Transverse colon (tissue), 4 donors: ENCODE measurements at regions not wholly inside any gene's neighbourhood (a gene's known extent, or its start where the extent isn't known, plus 50 kb on each side); places are given as distances from the start of the nearest gene placed in this dataset.

Experiments used
- DNase-seq: peaks from one replicate; pipeline ENCODE4 v3.0.0-alpha.2; 2019
- H3K27ac ChIP-seq, 4 donors: fragments of 200-600 bp; sonication (generic); 2 replicates each; pipeline ENCODE4 v1.5.1; 2016 to 2018; ENCODE audit warnings: inconsistent platforms in 4 of 4
- H3K27me3 ChIP-seq: fragments of 200-600 bp; sonication (generic); 2 replicates; pipeline ENCODE4 v1.5.1; 2017; ENCODE audit warnings: inconsistent platforms
- H3K36me3 ChIP-seq, 4 donors: fragments of 200-600 bp; sonication (generic); 2 replicates each; pipeline ENCODE4 v1.5.1; 2017 to 2019; ENCODE audit warnings: inconsistent platforms in 4 of 4
- H3K4me1 ChIP-seq, 4 donors: fragments of 200-600 bp; sonication (generic); 2 replicates each; pipeline ENCODE4 v1.5.1; 2017 to 2020; ENCODE audit warnings: inconsistent platforms in 4 of 4
- H3K4me3 ChIP-seq, 4 donors: fragments of 200-600 bp; sonication (generic); 1 replicate in 1 of 4; 2 replicates in 3 of 4; pipeline versions ENCODE4 v1.5.1 to v1.6.1; 2017 to 2019; ENCODE audit warnings: inconsistent platforms in 4 of 4
- H3K9me3 ChIP-seq, 2 donors: fragments of 200-600 bp; sonication (generic); 2 replicates each; pipeline ENCODE4 v1.5.1; 2017 to 2019; ENCODE audit warnings: inconsistent platforms in 2 of 2
- EP300 ChIP-seq: sonication (generic); formaldehyde crosslinking; IDR thresholded peaks from one replicate; pipeline ENCODE4 v1.6.1; 2017; ENCODE audit warnings: antibody characterized with exemption, low read depth
- POLR2A ChIP-seq: fragments of 450-650 bp; IDR thresholded peaks from one replicate; pipeline ENCODE4 v1.6.1; 2016; ENCODE audit warnings: antibody characterized with exemption, mild to moderate bottlenecking, moderate library complexity
- POLR2AphosphoS5 ChIP-seq, 3 donors: sonication (generic); formaldehyde crosslinking; IDR thresholded peaks; one replicate each; pipeline ENCODE4 v1.6.1; 2016; ENCODE audit warnings: antibody characterized with exemption in 3 of 3
- WGBS, 2 donors: methylation state at CpG; one replicate each; pipeline ENCODE4 v1.1.5; 2018; ENCODE audit warnings: low coverage in 1 of 2; 5-methylcytosine and 5-hydroxymethylcytosine counted together
- in situ Hi-C, 4 donors: fragments of 200-750 bp; cut with MboI; loops; one replicate each; pipeline versions ENCODE4 v1.15.0 to v1.15.1; 2017; ENCODE audit warnings: low sequenced_read_pairs in 3 of 4, low pct_ligation_motif_present in 1 of 4, low pct_unique_long_range_greater_than_20kb in 1 of 4
- intact Hi-C: fragments of 100-400 bp; cut with DNase I; formaldehyde crosslinking; loops from one replicate; pipeline ENCODE4 v1.15.1; 2023; ENCODE audit warnings: low total_unique reads
- TF ChIP-seq, protein P1 (sequence below), 5 experiments: fragments of 200-600 bp in 3 of 5; fragments of 450-650 bp in 2 of 5; sonication (generic) in 3 of 5; IDR thresholded peaks; 1 replicate in 2 of 5; 2 replicates in 3 of 5; pipeline ENCODE4 v1.5.1; 2016 to 2017; ENCODE audit warnings: antibody characterized with exemption in 5 of 5, inconsistent platforms in 3 of 5, mild to moderate bottlenecking in 2 of 5, moderate library complexity in 1 of 5

- TF ChIP-seq POLR2AphosphoS5 (IDR thresholded peaks at IDR 0.05), result no peak
- no peak for TF ChIP-seq POLR2A
- TF ChIP-seq, protein P1, sequence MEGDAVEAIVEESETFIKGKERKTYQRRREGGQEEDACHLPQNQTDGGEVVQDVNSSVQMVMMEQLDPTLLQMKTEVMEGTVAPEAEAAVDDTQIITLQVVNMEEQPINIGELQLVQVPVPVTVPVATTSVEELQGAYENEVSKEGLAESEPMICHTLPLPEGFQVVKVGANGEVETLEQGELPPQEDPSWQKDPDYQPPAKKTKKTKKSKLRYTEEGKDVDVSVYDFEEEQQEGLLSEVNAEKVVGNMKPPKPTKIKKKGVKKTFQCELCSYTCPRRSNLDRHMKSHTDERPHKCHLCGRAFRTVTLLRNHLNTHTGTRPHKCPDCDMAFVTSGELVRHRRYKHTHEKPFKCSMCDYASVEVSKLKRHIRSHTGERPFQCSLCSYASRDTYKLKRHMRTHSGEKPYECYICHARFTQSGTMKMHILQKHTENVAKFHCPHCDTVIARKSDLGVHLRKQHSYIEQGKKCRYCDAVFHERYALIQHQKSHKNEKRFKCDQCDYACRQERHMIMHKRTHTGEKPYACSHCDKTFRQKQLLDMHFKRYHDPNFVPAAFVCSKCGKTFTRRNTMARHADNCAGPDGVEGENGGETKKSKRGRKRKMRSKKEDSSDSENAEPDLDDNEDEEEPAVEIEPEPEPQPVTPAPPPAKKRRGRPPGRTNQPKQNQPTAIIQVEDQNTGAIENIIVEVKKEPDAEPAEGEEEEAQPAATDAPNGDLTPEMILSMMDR (IDR thresholded peaks at IDR 0.05), result no peak
- TF ChIP-seq EP300, result no peak
- H3K27me3 ChIP-seq, result no peaks in the 10 kb centered on the region
- no peaks in the 10 kb centered on the region for H3K36me3 ChIP-seq
- H3K4me3 ChIP-seq, result no peak overlapping the region
- 80 to 84% methylated on average over 1 to 2 of the region's 2 CpGs for WGBS, 2 donors
- in situ Hi-C loops (no loop called here), intact Hi-C loops (loop anchor here (10.0 kb wide), 1 partner anchor 202 kb away; no protein-coding TSS in a partner anchor)
- no peaks in the 10 kb centered on the region for H3K9me3 ChIP-seq
- no peak for DNase-seq
- no peaks in the 10 kb centered on the region for H3K4me1 ChIP-seq
- H3K27ac ChIP-seq, result no peak overlapping the region
Observed at GRCh38 chr20:57856658-57857057, 146.8 kb upstream of the PMEPA1 start.

- Histone ChIP-seq H3K4me1 (no peaks in the 10 kb centered on the region), H3K9me3 (no peaks in the 10 kb centered on the region), H3K27me3 (no peaks in the 10 kb centered on the region), H3K27ac (no peak overlapping the region), H3K4me3 (no peak overlapping the region), H3K36me3 (no peaks in the 10 kb centered on the region)
- intact Hi-C loops, result loop anchor here (10.0 kb wide), 1 partner anchor 197 kb away; no protein-coding TSS in a partner anchor
- DNase-seq, result no peak
- no peak for TF ChIP-seq EP300
- TF ChIP-seq POLR2A, result no peak
- TF ChIP-seq POLR2AphosphoS5 (IDR thresholded peaks at IDR 0.05), result no peak
- TF ChIP-seq, protein P1 (IDR thresholded peaks at IDR 0.05), result no peak
- WGBS, 2 donors, result 83 to 88% methylated on average over 4 of the region's 4 CpGs
- in situ Hi-C loops, result no loop called here
Observed at GRCh38 chr20:57851796-57852195, 142.0 kb upstream of the PMEPA1 start.

GRCh38 chr20:57851025-57851682 lies 141.3 kb upstream of the PMEPA1 start:
- intact Hi-C loops (loop anchor here (10.0 kb wide), 1 partner anchor 196 kb away; no protein-coding TSS in a partner anchor), in situ Hi-C loops (no loop called here)
- no peaks in the 10 kb centered on the region for H3K4me1 ChIP-seq
- H3K27me3 ChIP-seq, result no peaks in the 10 kb centered on the region
- no peaks in the 10 kb centered on the region for H3K9me3 ChIP-seq
- no peak overlapping the region for H3K4me3 ChIP-seq
- no peak overlapping the region for H3K27ac ChIP-seq
- WGBS, 2 donors, result 62 to 77% methylated on average over 2 to 3 of the region's 3 CpGs
- no peak for DNase-seq
- H3K36me3 ChIP-seq, result no peaks in the 10 kb centered on the region
- TF ChIP-seq POLR2AphosphoS5 (IDR thresholded peaks at IDR 0.05) (no peak), EP300 (no peak), POLR2A (no peak)

DNA sequence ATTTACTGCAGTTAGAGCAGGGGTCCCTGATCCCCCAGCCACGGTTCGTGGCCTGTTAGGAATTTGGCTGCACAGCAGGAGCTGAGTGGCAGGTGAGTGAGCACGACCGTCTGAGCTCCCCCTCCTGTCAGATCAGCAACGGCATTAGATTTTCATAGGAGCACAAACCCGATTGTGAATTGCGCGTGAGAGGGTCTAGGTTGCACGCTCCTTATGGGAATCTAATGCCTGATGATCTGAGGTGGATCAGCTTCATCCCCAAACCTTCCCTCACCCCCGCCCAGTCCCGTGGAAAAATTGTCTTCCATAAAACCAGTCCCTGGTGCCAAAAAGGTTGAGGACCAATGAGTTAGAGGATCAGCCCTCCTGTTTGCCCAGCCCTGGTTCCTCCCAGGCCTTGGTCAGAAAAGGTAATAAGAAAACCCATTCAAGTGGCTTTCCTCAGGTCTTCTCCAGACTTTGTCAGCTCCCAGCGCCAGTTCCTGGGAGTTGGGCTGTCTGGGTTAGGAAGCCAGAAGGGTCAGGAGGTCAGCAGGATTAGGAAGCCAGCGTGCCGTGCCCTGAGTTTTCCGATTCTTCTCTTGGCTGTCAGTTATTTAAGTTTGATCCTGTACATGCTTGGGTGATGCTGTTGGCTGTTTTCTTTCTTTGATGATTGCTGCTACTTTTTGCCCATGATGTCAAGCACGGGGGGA lies 139.9 kb upstream of the PMEPA1 start:
- Histone ChIP-seq H3K4me1 (no peaks in the 10 kb centered on the region), H3K9me3 (no peaks in the 10 kb centered on the region), H3K27me3 (no peaks in the 10 kb centered on the region), H3K4me3 (no peak overlapping the region), H3K27ac (no peak overlapping the region), H3K36me3 (no peaks in the 10 kb centered on the region)
- WGBS, 2 donors, result 86 to 89% methylated on average over 4 to 16 of the region's 16 CpGs
- no peak for DNase-seq
- TF ChIP-seq POLR2AphosphoS5 (IDR thresholded peaks at IDR 0.05) (no peak), EP300 (no peak), POLR2A (no peak)
- TF ChIP-seq, protein P1 (IDR thresholded peaks at IDR 0.05), result no peak
- in situ Hi-C loops (no loop called here), intact Hi-C loops (loop anchor here (10.0 kb wide), 1 partner anchor 195 kb away; no protein-coding TSS in a partner anchor)
